Liver (tissue), 8 donors: ENCODE measurements at regions not wholly inside any gene's neighbourhood (a gene's known extent, or its start where the extent isn't known, plus 50 kb on each side); places are given as distances from the start of the nearest gene placed in this dataset.

ENCODE experiments used
- DNase-seq: peaks from one replicate; pipeline ENCODE4 v3.0.0-alpha.2; 2017; ENCODE audit warnings: low spot score
- H3K27ac ChIP-seq, 2 donors: one replicate each; pipeline ENCODE4 v1.7.0; 2013; ENCODE audit warnings: inconsistent platforms in 2 of 2, low read length in 2 of 2, control low read depth in 1 of 2, low read depth in 1 of 2, mild to moderate bottlenecking in 1 of 2
- H3K27me3 ChIP-seq, 4 donors: one replicate each; pipeline versions ENCODE4 v1.6.1 to v1.7.0; 2013; ENCODE audit warnings: low read length in 3 of 4, inconsistent platforms in 1 of 4, mild to moderate bottlenecking in 1 of 4, moderate library complexity in 1 of 4; ENCODE audit not compliant: control insufficient read depth in 4 of 4, insufficient read depth in 4 of 4
- H3K36me3 ChIP-seq, 4 donors: one replicate each; pipeline versions ENCODE4 v1.6.1 to v1.7.0; 2013; ENCODE audit warnings: low read length in 3 of 4, mild to moderate bottlenecking in 3 of 4, low read depth in 1 of 4, moderate library complexity in 1 of 4; ENCODE audit not compliant: control insufficient read depth in 4 of 4, insufficient read depth in 3 of 4
- H3K4me1 ChIP-seq, 4 donors: one replicate each; pipeline versions ENCODE4 v1.6.1 to v1.7.0; 2013; ENCODE audit warnings: low read length in 3 of 4, mild to moderate bottlenecking in 3 of 4, moderate library complexity in 1 of 4; ENCODE audit not compliant: control insufficient read depth in 4 of 4, insufficient read depth in 4 of 4
- H3K4me3 ChIP-seq, 3 donors: one replicate each; pipeline versions ENCODE4 v1.6.1 to v1.7.0; 2013; ENCODE audit warnings: low read length in 3 of 3, control low read depth in 1 of 3, low read depth in 1 of 3, mild to moderate bottlenecking in 1 of 3
- H3K9ac ChIP-seq, 2 donors: one replicate each; pipeline ENCODE4 v1.7.0; 2013; ENCODE audit warnings: low read length in 2 of 2, mild to moderate bottlenecking in 2 of 2, moderate library complexity in 2 of 2, control low read depth in 1 of 2, low read depth in 1 of 2
- H3K9me3 ChIP-seq, 4 donors: one replicate each; pipeline versions ENCODE4 v1.6.1 to v1.7.0; 2013; ENCODE audit warnings: low read length in 3 of 4; ENCODE audit not compliant: control insufficient read depth in 4 of 4
- ATF3 ChIP-seq: IDR thresholded peaks from 2 replicates; pipeline ENCODE4 v1.6.1; 2016; ENCODE audit warnings: antibody characterized with exemption
- CTCF ChIP-seq: fragments of 150-350 bp; IDR thresholded peaks from 2 replicates; pipeline ENCODE4 v1.5.1; 2017; ENCODE audit warnings: improper control_type of control experiment, low read depth, low read length; ENCODE audit not compliant: missing input control
- EGR1 ChIP-seq, 2 donors: IDR thresholded peaks; 2 replicates each; pipeline ENCODE4 v1.6.1; 2016 to 2018; ENCODE audit warnings: antibody characterized with exemption in 2 of 2, low read depth in 2 of 2
- FOXA1 ChIP-seq: IDR thresholded peaks from 2 replicates; pipeline ENCODE4 v1.6.1; 2016; ENCODE audit warnings: antibody characterized with exemption
- FOXA2 ChIP-seq: IDR thresholded peaks from 2 replicates; pipeline ENCODE4 v1.6.1; 2016; ENCODE audit warnings: antibody characterized with exemption
- GABPA ChIP-seq, 2 donors: IDR thresholded peaks in 1 of 2; conservative IDR thresholded peaks in 1 of 2; 2 replicates each; pipeline ENCODE4 v1.6.1; 2016; ENCODE audit warnings: antibody characterized with exemption in 2 of 2, mild to moderate bottlenecking in 1 of 2, moderate library complexity in 1 of 2
- HNF4A ChIP-seq, 2 donors: conservative IDR thresholded peaks; 2 replicates each; pipeline ENCODE4 v1.6.1; 2016; ENCODE audit warnings: antibody characterized with exemption in 2 of 2, mild to moderate bottlenecking in 2 of 2
- HNF4G ChIP-seq: IDR thresholded peaks from 2 replicates; pipeline ENCODE4 v1.6.1; 2016; ENCODE audit warnings: antibody characterized with exemption
- JUND ChIP-seq, 2 donors: IDR thresholded peaks; 2 replicates each; pipeline ENCODE4 v1.6.1; 2016; ENCODE audit warnings: antibody characterized with exemption in 2 of 2
- NR2F2 ChIP-seq: IDR thresholded peaks from 2 replicates; pipeline ENCODE4 v1.6.1; 2016; ENCODE audit warnings: antibody characterized with exemption
- RAD21 ChIP-seq, 2 donors: IDR thresholded peaks; 2 replicates each; pipeline ENCODE4 v1.6.1; 2016; ENCODE audit warnings: antibody characterized with exemption in 2 of 2, mild to moderate bottlenecking in 2 of 2
- RXRA ChIP-seq, 2 donors: IDR thresholded peaks; 2 replicates each; pipeline ENCODE4 v1.6.1; 2017 to 2018; ENCODE audit warnings: antibody characterized with exemption in 2 of 2, mild to moderate bottlenecking in 1 of 2
- SP1 ChIP-seq: IDR thresholded peaks from 2 replicates; pipeline ENCODE4 v1.6.1; 2018; ENCODE audit warnings: antibody characterized with exemption, mild to moderate bottlenecking
- TAF1 ChIP-seq: conservative IDR thresholded peaks from 2 replicates; pipeline ENCODE4 v1.6.1; 2016; ENCODE audit warnings: antibody characterized with exemption, mild to moderate bottlenecking
- YY1 ChIP-seq: IDR thresholded peaks from 2 replicates; pipeline ENCODE4 v1.6.1; 2016; ENCODE audit warnings: antibody characterized with exemption, mild to moderate bottlenecking
- WGBS: extraction: QIAGEN DNeasy Blood & Tissue Kit; methylation state at CpG from one replicate; pipeline ENCODE4 v1.1.7; 2013; 5-methylcytosine and 5-hydroxymethylcytosine counted together
- TF ChIP-seq, protein P1 (sequence below): IDR thresholded peaks from 2 replicates; pipeline ENCODE4 v1.6.1; 2016; ENCODE audit warnings: antibody characterized with exemption
- TF ChIP-seq, protein P2 (sequence below): IDR thresholded peaks from 2 replicates; pipeline ENCODE4 v1.6.1; 2016; ENCODE audit warnings: antibody characterized with exemption, mild to moderate bottlenecking
- donor health status: healthy.
- donor health status: healthy.
- donor health status: healthy.
- donor health status: healthy.
- donor health status: healthy.

DNA sequence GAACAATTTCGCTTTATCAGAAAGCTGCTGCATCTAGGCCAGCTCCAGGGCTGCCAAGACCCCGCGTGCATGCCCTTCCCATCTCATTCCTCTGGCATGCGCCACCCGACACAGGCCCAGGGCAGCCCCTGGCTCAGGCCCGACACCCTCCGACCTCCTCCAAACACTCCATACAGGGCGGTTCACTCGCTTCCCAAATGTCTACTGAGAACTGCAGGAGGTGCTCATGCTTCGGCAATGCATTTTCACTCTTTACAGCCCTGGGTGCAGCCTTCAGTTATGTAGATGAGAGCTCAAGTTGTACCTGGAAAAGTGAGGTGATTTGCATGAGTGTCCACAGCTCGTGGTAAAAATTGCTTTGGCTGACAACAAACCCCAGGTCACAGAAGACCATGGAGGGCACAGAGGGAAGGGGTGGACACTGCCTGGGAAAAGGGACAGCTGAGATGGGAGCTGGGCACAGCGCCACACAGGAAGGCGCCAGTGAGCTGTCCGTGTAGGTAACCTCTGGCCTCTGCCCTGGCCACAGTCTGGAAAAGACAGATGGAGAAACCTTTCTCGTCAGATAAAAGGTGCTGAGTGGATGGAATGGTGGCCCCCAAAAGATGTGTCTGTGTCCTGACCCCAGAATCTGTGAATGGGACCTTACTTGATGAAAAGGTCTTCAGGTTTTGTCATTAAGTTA lies 1351.9 kb downstream of the BRD1 start:
- Histone ChIP-seq H3K36me3 (no peaks in the 10 kb centered on the region), H3K9ac (no peak overlapping the region), H3K9me3 (peaks cover 0 to 1% (median 0%) of the 10 kb centered on the region in 4 donors), H3K4me3 (no peak overlapping the region), H3K4me1 (no peaks in the 10 kb centered on the region), H3K27me3 (peaks cover 0 to 4% (median 0%) of the 10 kb centered on the region in 4 donors), H3K27ac (no peak overlapping the region)
- TF ChIP-seq FOXA2 (no peak), FOXA1 (no peak), TAF1 (no peak), GABPA (IDR thresholded peaks at IDR 0.05 in 1 of 2, conservative IDR thresholded peaks at IDR 0.05 in 1 of 2) (no peak), SP1 (no peak), CTCF (no peak), HNF4A (conservative IDR thresholded peaks at IDR 0.05) (no peak), ATF3 (no peak), RXRA (IDR thresholded peaks at IDR 0.05) (no peak), JUND (IDR thresholded peaks at IDR 0.05) (no peak), NR2F2 (no peak), EGR1 (IDR thresholded peaks at IDR 0.05; ENCODE audit: low read depth in 2 of 2) (no peak), YY1 (no peak), HNF4G (no peak), RAD21 (IDR thresholded peaks at IDR 0.05) (no peak)
- TF ChIP-seq, protein P1, sequence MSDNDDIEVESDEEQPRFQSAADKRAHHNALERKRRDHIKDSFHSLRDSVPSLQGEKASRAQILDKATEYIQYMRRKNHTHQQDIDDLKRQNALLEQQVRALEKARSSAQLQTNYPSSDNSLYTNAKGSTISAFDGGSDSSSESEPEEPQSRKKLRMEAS = no peak
- DNase-seq = no peak
- 81% methylated on average over 15 of the region's 15 CpGs for WGBS

GRCh38 chr22:48474881-48475280 lies 1352.8 kb downstream of the BRD1 start:
- Histone ChIP-seq H3K9me3 (peaks cover 0 to 1% (median 0%) of the 10 kb centered on the region in 4 donors), H3K9ac (no peak overlapping the region), H3K27ac (no peak overlapping the region), H3K4me1 (no peaks in the 10 kb centered on the region), H3K36me3 (no peaks in the 10 kb centered on the region), H3K27me3 (peaks cover 0 to 4% (median 0%) of the 10 kb centered on the region in 4 donors), H3K4me3 (no peak overlapping the region)
- TF ChIP-seq FOXA2 = no peak
- TF ChIP-seq HNF4G = no peak
- no peak for TF ChIP-seq SP1
- TF ChIP-seq CTCF = no peak
- TF ChIP-seq, protein P2, sequence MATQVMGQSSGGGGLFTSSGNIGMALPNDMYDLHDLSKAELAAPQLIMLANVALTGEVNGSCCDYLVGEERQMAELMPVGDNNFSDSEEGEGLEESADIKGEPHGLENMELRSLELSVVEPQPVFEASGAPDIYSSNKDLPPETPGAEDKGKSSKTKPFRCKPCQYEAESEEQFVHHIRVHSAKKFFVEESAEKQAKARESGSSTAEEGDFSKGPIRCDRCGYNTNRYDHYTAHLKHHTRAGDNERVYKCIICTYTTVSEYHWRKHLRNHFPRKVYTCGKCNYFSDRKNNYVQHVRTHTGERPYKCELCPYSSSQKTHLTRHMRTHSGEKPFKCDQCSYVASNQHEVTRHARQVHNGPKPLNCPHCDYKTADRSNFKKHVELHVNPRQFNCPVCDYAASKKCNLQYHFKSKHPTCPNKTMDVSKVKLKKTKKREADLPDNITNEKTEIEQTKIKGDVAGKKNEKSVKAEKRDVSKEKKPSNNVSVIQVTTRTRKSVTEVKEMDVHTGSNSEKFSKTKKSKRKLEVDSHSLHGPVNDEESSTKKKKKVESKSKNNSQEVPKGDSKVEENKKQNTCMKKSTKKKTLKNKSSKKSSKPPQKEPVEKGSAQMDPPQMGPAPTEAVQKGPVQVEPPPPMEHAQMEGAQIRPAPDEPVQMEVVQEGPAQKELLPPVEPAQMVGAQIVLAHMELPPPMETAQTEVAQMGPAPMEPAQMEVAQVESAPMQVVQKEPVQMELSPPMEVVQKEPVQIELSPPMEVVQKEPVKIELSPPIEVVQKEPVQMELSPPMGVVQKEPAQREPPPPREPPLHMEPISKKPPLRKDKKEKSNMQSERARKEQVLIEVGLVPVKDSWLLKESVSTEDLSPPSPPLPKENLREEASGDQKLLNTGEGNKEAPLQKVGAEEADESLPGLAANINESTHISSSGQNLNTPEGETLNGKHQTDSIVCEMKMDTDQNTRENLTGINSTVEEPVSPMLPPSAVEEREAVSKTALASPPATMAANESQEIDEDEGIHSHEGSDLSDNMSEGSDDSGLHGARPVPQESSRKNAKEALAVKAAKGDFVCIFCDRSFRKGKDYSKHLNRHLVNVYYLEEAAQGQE = no peak
- DNase-seq = no peak
- 77% methylated on average over 9 of the region's 9 CpGs for WGBS
